Gastrocnemius medialis (tissue), 4 donors: ENCODE measurements at regions not wholly inside any gene's neighbourhood (a gene's known extent, or its start where the extent isn't known, plus 50 kb on each side); places are given as distances from the start of the nearest gene placed in this dataset.
"Not testable (repeated sequence)": the region's sequence is repeated elsewhere in the genome, so short reads cannot be mapped to it uniquely, and the experiment has no call there.

Source experiments
- ATAC-seq, 2 donors: fragments of 150-250 bp; one replicate each; pipeline ENCODE4 v1.9.1; 2016
- DNase-seq, 2 donors: peaks; one replicate each; pipeline ENCODE4 v3.0.0-alpha.2; 2019
- H3K27ac ChIP-seq, 4 donors: fragments of 200-600 bp; sonication (generic); 1 replicate in 1 of 4; 2 replicates in 3 of 4; pipeline ENCODE4 v1.5.1; 2016 to 2018; ENCODE audit warnings: mild to moderate bottlenecking in 2 of 4, moderate library complexity in 1 of 4
- H3K27me3 ChIP-seq, 3 donors: fragments of 200-600 bp; sonication (generic) in 2 of 3; 1 replicate in 1 of 3; 2 replicates in 2 of 3; pipeline versions ENCODE4 v1.5.1 to v1.6.0; 2016 to 2019; ENCODE audit warnings: mild to moderate bottlenecking in 1 of 3, moderate library complexity in 1 of 3
- H3K36me3 ChIP-seq, 2 donors: fragments of 200-600 bp; sonication (generic) in 1 of 2; one replicate each; pipeline ENCODE4 v1.5.1; 2017 to 2018
- H3K4me1 ChIP-seq, 2 donors: fragments of 200-600 bp; sonication (generic) in 1 of 2; one replicate each; pipeline ENCODE4 v1.5.1; 2016 to 2017; ENCODE audit warnings: mild to moderate bottlenecking in 2 of 2
- H3K4me3 ChIP-seq, 4 donors: fragments of 200-600 bp; sonication (generic) in 3 of 4; 1 replicate in 1 of 4; 2 replicates in 3 of 4; pipeline ENCODE4 v1.5.1; 2016 to 2019; ENCODE audit warnings: mild to moderate bottlenecking in 2 of 4
- H3K9me3 ChIP-seq, 3 donors: fragments of 200-600 bp; sonication (generic) in 2 of 3; 1 replicate in 1 of 3; 2 replicates in 2 of 3; pipeline ENCODE4 v1.5.1; 2016 to 2019
- in situ Hi-C, 4 donors: fragments of 200-750 bp; cut with MboI; loops; one replicate each; pipeline versions ENCODE4 v1.15.0 to v1.8.0; 2017; ENCODE audit warnings: low sequenced_read_pairs in 4 of 4
- intact Hi-C: fragments of 100-400 bp; cut with DNase I; formaldehyde crosslinking; loops from one replicate; pipeline ENCODE4 v1.15.1; 2023; ENCODE audit warnings: low total_unique reads

DNA sequence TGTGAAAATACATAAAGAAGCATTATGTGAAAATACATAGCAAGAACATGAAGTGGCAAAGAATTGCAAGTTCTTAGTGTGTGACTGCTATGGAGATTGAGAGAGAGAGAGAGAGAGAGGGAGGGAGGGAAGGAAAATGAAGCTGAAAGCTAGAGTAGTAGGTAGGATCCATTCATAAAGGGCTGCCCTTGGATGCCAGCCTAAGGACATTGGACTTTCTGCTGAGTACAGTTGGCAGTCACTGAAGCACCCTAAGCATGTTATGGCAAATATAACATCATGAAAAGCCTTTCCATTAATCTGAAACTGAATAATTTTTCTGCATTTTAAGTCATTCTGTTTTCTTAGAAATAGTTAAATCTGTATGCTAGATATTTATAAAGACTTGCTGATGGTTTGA is 333.4 kb upstream of the NBPF12 start:
- DNase-seq, ATAC-seq, intact Hi-C loops: not testable (repeated sequence)

DNA sequence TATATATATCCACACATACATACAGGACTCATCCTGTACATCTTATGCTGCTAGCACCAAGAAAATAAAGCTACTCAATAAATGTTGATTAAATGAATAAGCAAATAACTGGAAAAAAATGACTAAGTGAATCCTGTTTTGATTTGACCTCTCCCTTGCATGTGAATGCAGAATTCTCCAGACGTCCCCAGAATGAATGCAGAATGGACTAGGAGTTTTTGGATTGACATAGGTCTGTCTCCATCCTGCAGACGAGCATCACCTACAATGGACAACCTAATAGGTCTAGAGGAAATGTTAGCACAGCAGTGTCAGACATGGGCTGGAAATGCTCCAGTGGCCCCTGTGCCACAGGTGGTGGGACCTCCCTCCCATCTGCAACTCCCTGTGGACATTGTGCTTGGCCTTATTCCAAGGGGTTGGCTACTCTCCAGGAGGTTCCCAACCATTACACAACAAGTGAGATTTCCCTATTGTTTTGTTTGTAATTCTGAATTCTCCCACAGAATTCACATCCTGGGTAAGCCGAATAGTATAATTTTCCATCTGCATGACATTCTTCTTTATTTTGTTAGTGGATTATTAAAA is 337.3 kb upstream of the NBPF12 start:
- intact Hi-C loops, DNase-seq, in situ Hi-C loops: not testable (repeated sequence)

More for the DNA sequence above, 333.4 kb upstream of the NBPF12 start:
- H3K27ac ChIP-seq, H3K27me3 ChIP-seq, H3K4me3 ChIP-seq, H3K9me3 ChIP-seq, H3K4me1 ChIP-seq, in situ Hi-C loops, H3K36me3 ChIP-seq: not testable (repeated sequence)

DNA sequence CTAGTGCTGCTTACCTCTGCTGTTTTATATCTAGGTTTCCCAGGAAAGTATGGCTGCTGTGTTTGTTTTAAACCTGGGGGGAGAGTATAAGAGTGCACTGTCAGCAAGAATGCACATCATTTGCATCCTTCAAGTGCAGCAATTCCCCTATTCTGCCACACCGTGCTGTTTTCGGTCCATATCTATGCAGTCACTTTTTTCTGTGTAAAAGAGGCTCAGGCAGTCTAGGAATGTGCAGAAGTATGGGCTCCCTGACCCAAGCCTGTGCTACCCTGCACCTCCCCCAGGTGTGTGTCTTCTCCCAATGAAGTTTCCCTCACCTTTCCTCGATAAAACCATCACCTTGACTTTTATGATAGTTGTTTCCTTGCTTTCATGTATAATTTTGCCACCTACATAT is 338.2 kb upstream of the NBPF12 start:
- DNase-seq, H3K27me3 ChIP-seq, H3K36me3 ChIP-seq, H3K9me3 ChIP-seq, intact Hi-C loops, ATAC-seq, H3K27ac ChIP-seq, H3K4me3 ChIP-seq, H3K4me1 ChIP-seq, in situ Hi-C loops: not testable (repeated sequence)

More for the DNA sequence above, 337.3 kb upstream of the NBPF12 start:
- H3K4me1 ChIP-seq, H3K27me3 ChIP-seq, H3K27ac ChIP-seq, ATAC-seq, H3K9me3 ChIP-seq, H3K4me3 ChIP-seq, H3K36me3 ChIP-seq: not testable (repeated sequence)

DNA sequence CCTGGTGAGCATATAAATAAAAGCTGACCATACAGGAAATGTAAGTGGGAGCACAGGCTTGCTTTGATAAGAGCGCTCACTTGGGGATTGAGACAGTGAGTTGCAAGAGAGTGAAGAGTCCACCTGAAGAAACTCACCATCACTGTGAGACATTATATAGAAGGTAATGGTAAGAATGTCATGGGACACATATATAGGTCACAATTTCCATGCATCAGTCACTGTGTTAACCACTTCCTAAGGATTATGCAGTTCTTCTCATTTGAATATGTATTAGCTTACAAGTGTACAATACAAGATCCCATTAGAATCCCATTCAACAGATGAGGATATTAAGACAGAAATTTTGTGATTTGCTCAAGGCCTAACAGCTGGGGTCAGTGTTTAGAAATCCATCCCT is 352.4 kb upstream of the NOTCH2NLA start:
- in situ Hi-C loops, H3K4me1 ChIP-seq, intact Hi-C loops, ATAC-seq, H3K4me3 ChIP-seq, DNase-seq, H3K27ac ChIP-seq, H3K27me3 ChIP-seq, H3K36me3 ChIP-seq, H3K9me3 ChIP-seq: not testable (repeated sequence)

DNA sequence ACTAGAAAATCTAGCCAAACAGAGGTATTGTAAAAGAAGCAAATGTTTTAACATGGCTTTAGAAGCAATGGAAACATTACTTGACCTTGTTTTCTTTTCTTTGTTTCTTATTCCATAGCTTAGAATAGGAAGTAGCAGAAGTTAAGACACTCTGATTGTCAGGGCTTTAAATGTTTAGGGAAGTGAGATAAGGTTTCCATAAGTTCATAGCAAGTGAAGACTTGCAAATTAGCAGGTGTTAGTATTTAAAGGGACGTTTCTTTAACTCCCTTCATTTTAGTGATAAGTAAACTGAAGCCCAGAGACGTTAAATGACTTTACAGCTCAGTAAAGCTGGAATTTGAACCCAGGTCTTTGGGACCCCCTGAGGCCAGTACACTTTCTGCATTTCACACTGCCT is 338.7 kb upstream of the NOTCH2NLA start:
- H3K4me3 ChIP-seq, H3K36me3 ChIP-seq, H3K27ac ChIP-seq, H3K27me3 ChIP-seq, DNase-seq, H3K4me1 ChIP-seq, intact Hi-C loops, ATAC-seq, H3K9me3 ChIP-seq, in situ Hi-C loops: not testable (repeated sequence)

- ATAC-seq, H3K27me3 ChIP-seq, H3K9me3 ChIP-seq, in situ Hi-C loops, H3K36me3 ChIP-seq, H3K4me3 ChIP-seq, DNase-seq, H3K4me1 ChIP-seq, intact Hi-C loops, H3K27ac ChIP-seq: not testable (repeated sequence)
Measured at GRCh38 chr1:146558032-146558431, 329.2 kb upstream of the NOTCH2NLA start.

GRCh38 chr1:146556405-146556804 is 327.6 kb upstream of the NOTCH2NLA start:
- H3K9me3 ChIP-seq, H3K36me3 ChIP-seq, H3K27me3 ChIP-seq, ATAC-seq, in situ Hi-C loops, H3K4me3 ChIP-seq, H3K4me1 ChIP-seq, DNase-seq, H3K27ac ChIP-seq, intact Hi-C loops: not testable (repeated sequence)

GRCh38 chr1:146552414-146552813 is 323.6 kb upstream of the NOTCH2NLA start:
- in situ Hi-C loops, H3K27me3 ChIP-seq, H3K4me3 ChIP-seq, H3K27ac ChIP-seq, H3K4me1 ChIP-seq, ATAC-seq, H3K9me3 ChIP-seq, intact Hi-C loops, DNase-seq, H3K36me3 ChIP-seq: not testable (repeated sequence)

DNA sequence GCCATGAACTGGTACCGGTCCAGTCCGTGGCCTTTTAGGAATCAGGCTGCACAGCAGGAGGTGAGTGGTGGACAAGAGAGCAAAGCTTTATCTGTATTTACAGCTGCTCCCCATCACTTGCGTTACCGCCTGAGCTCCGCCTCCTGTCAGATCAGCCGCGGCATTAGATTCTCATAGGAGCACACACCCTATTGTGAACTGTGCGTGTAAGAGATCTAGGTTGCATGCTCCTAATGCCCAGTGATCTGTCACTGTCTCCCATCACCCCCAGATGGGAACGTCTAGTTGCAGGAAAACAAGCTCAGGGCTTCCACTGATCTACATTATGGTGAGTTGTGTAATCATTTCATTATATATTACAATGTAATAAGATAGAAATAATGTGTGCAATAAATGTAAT is 319.9 kb upstream of the NOTCH2NLA start:
- H3K27me3 ChIP-seq, H3K4me1 ChIP-seq, intact Hi-C loops, in situ Hi-C loops, H3K4me3 ChIP-seq, DNase-seq, H3K27ac ChIP-seq, ATAC-seq, H3K36me3 ChIP-seq, H3K9me3 ChIP-seq: not testable (repeated sequence)

GRCh38 chr1:146546189-146546588 is 317.4 kb upstream of the NOTCH2NLA start:
- H3K9me3 ChIP-seq, H3K27ac ChIP-seq, H3K4me3 ChIP-seq, in situ Hi-C loops, H3K4me1 ChIP-seq, intact Hi-C loops, ATAC-seq, DNase-seq, H3K27me3 ChIP-seq, H3K36me3 ChIP-seq: not testable (repeated sequence)

DNA sequence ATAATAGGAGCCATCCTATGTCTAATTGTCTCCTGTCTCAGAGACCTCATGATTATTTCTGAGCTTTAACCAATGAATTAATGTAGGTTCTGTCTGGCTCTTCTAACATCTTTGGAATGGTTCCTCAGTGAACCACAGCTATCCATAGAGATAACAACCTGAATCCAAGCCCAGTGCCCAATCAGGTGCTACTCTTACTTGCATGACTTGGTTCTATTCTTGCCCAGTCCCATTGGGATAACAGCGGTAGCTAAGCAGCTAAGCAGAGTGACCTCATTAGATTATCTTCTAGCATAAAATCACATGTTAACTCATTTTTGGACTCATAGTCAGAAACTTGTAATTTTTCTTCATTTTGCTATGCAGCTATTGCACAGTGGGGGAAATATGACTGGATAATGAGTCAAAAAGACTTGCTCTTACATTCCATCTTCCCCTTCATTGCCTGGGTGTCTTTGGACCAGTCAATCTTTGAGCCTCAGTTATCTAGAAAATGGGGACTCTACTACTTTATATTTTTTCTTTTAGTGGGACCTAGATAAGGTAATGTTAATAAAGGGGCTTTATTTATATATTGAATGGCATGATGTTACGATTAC is 309.1 kb upstream of the NOTCH2NLA start:
- H3K36me3 ChIP-seq, in situ Hi-C loops, intact Hi-C loops, H3K4me3 ChIP-seq, H3K27ac ChIP-seq, H3K9me3 ChIP-seq, H3K4me1 ChIP-seq, ATAC-seq, H3K27me3 ChIP-seq, DNase-seq: not testable (repeated sequence)

- H3K27me3 ChIP-seq, H3K9me3 ChIP-seq, H3K27ac ChIP-seq, DNase-seq, H3K4me1 ChIP-seq, H3K36me3 ChIP-seq, intact Hi-C loops, H3K4me3 ChIP-seq, in situ Hi-C loops, ATAC-seq: not testable (repeated sequence)
Measured at GRCh38 chr1:146536028-146536427, 307.2 kb upstream of the NOTCH2NLA start.
